WTC11 (cell line): ENCODE measurements at regions not wholly inside any gene's neighbourhood (a gene's known extent, or its start where the extent isn't known, plus 50 kb on each side); places are given as distances from the start of the nearest gene placed in this dataset.

Source experiments
- ATAC-seq: fragments of 200-7000 bp; cut with Tn5 transposase; 2 replicates; pipeline ENCODE4 v1.10.0; 2021; ENCODE audit warnings: mild to moderate bottlenecking, moderate library complexity
- CTCF ChIA-PET: fragments of 300-600 bp; sonication (Branson Sonifier 250); formaldehyde crosslinking; loops from one replicate; lab custom pipeline; 2021; ENCODE audit warnings: antibody characterized with exemption; lab: Charles Lee
- POLR2A ChIA-PET: fragments of 350-600 bp; sonication (Branson Sonifier 250); formaldehyde crosslinking; loops from one replicate; lab custom pipeline; 2021; ENCODE audit warnings: antibody characterized with exemption; lab: Charles Lee
- DNase-seq: peaks from one replicate; pipeline ENCODE4 v3.0.0; 2021; ENCODE audit warnings: low spot score
- H3K27ac Mint-ChIP-seq: 2 replicates; pipeline ENCODE4 v1.8.0; 2021; ENCODE audit warnings: mixed read lengths
- H3K27me3 Mint-ChIP-seq: 2 replicates; pipeline ENCODE4 v1.8.0; 2021; ENCODE audit warnings: low read depth, mild to moderate bottlenecking, moderate library complexity, mixed read lengths
- H3K36me3 Mint-ChIP-seq: 2 replicates; pipeline ENCODE4 v1.8.0; 2021; ENCODE audit warnings: mixed read lengths
- H3K4me1 Mint-ChIP-seq: 2 replicates; pipeline ENCODE4 v1.8.0; 2022; ENCODE audit warnings: mixed read lengths
- H3K4me3 Mint-ChIP-seq: 2 replicates; pipeline ENCODE4 v1.8.0; 2021; ENCODE audit warnings: mild to moderate bottlenecking, moderate library complexity, mixed read lengths
- H3K9me3 Mint-ChIP-seq: 2 replicates; pipeline ENCODE4 v1.8.0; 2021; ENCODE audit warnings: mixed read lengths
- ETV6 ChIP-seq: sonication (generic); formaldehyde crosslinking; IDR thresholded peaks from 2 replicates; pipeline ENCODE4 v1.8.1; 2022; ENCODE audit warnings: mild to moderate bottlenecking, missing genetic modification reagents
- FOXJ3 ChIP-seq: sonication (generic); formaldehyde crosslinking; IDR thresholded peaks from 2 replicates; pipeline ENCODE4 v1.9.0; 2021; ENCODE audit warnings: missing genetic modification reagents, mild to moderate bottlenecking, borderline replicate concordance
- HMGA2 ChIP-seq: fragments of 250-450 bp; sonication (Bioruptor Pico); IDR thresholded peaks from 2 replicates; pipeline ENCODE4 v1.4.0; 2021; ENCODE audit warnings: mild to moderate bottlenecking, moderate library complexity
- IRF2 ChIP-seq: sonication (generic); formaldehyde crosslinking; IDR thresholded peaks from 2 replicates; pipeline ENCODE4 v1.8.0; 2022; ENCODE audit warnings: low read depth, missing genetic modification reagents, borderline replicate concordance
- JUN ChIP-seq: sonication (generic); formaldehyde crosslinking; IDR thresholded peaks from 2 replicates; pipeline ENCODE4 v1.8.0; 2023; ENCODE audit warnings: mild to moderate bottlenecking, missing genetic modification reagents
- MYBL2 ChIP-seq: sonication (generic); formaldehyde crosslinking; IDR thresholded peaks from 2 replicates; pipeline ENCODE4 v1.8.1; 2023; ENCODE audit warnings: mild to moderate bottlenecking, moderate library complexity, missing genetic modification reagents
- NFATC4 ChIP-seq: fragments of 250-450 bp; sonication (Bioruptor Pico); IDR thresholded peaks from 2 replicates; pipeline ENCODE4 v1.9.0; 2021; ENCODE audit warnings: mild to moderate bottlenecking
- SMAD4 ChIP-seq: sonication (generic); formaldehyde crosslinking; IDR thresholded peaks from 2 replicates; pipeline ENCODE4 v1.8.0; 2022; ENCODE audit warnings: mild to moderate bottlenecking, missing genetic modification reagents
- SOX15 ChIP-seq: fragments of 250-450 bp; sonication (Bioruptor Pico); IDR thresholded peaks from 2 replicates; pipeline ENCODE4 v1.9.0; 2021; ENCODE audit warnings: mild to moderate bottlenecking
- TP53 ChIP-seq: sonication (generic); formaldehyde crosslinking; IDR thresholded peaks from 2 replicates; pipeline ENCODE4 v1.8.1; 2023; ENCODE audit warnings: mild to moderate bottlenecking, missing genetic modification reagents
- ZNF121 ChIP-seq: sonication (generic); formaldehyde crosslinking; IDR thresholded peaks from 2 replicates; pipeline ENCODE4 v1.8.0; 2023; ENCODE audit warnings: missing genetic modification reagents
- ZNF138 ChIP-seq: sonication (generic); formaldehyde crosslinking; conservative IDR thresholded peaks from 2 replicates; pipeline ENCODE4 v1.8.1; 2022; ENCODE audit warnings: mild to moderate bottlenecking, moderate library complexity, missing genetic modification reagents
- ZNF232 ChIP-seq: sonication (generic); formaldehyde crosslinking; IDR thresholded peaks from 2 replicates; pipeline ENCODE4 v1.8.0; 2022; ENCODE audit warnings: mild to moderate bottlenecking, missing genetic modification reagents
- ZNF416 ChIP-seq: fragments of 250-450 bp; sonication (Bioruptor Pico); IDR thresholded peaks from 2 replicates; pipeline ENCODE4 v1.9.0; 2021; ENCODE audit warnings: mild to moderate bottlenecking, inconsistent platforms
- TF ChIP-seq, protein P1 (sequence below): sonication (generic); formaldehyde crosslinking; IDR thresholded peaks from 2 replicates; pipeline ENCODE4 v1.8.1; 2023; ENCODE audit warnings: mild to moderate bottlenecking, missing genetic modification reagents
- TF ChIP-seq, protein P2 (sequence below): sonication (generic); formaldehyde crosslinking; IDR thresholded peaks from 2 replicates; pipeline ENCODE4 v1.8.1; 2023; ENCODE audit warnings: mild to moderate bottlenecking, missing genetic modification reagents, moderate library complexity
- TF ChIP-seq, protein P3 (sequence below): sonication (generic); formaldehyde crosslinking; IDR thresholded peaks from 2 replicates; pipeline ENCODE4 v1.8.1; 2023; ENCODE audit warnings: mild to moderate bottlenecking, missing genetic modification reagents
- TF ChIP-seq, protein P4 (sequence below): fragments of 250-450 bp; sonication (Bioruptor Pico); IDR thresholded peaks from 2 replicates; pipeline ENCODE4 v2.1.2; 2022; ENCODE audit warnings: mild to moderate bottlenecking, moderate library complexity
- TF ChIP-seq, protein P5 (sequence below): sonication (generic); formaldehyde crosslinking; IDR thresholded peaks from 2 replicates; pipeline ENCODE4 v1.8.1; 2022; ENCODE audit warnings: mild to moderate bottlenecking, missing genetic modification reagents, moderate library complexity, borderline replicate concordance
- TF ChIP-seq, protein P6 (sequence below): fragments of 250-450 bp; sonication (Bioruptor Pico); IDR thresholded peaks from 2 replicates; pipeline ENCODE4 v1.9.0; 2021; ENCODE audit warnings: mild to moderate bottlenecking
- TF ChIP-seq, protein P7 (sequence below): fragments of 250-450 bp; sonication (Bioruptor Pico); IDR thresholded peaks from 2 replicates; pipeline ENCODE4 v1.9.0; 2021; ENCODE audit warnings: moderate library complexity, mild to moderate bottlenecking, inconsistent platforms, borderline replicate concordance
- TF ChIP-seq, protein P8 (sequence below): sonication (generic); formaldehyde crosslinking; IDR thresholded peaks from 2 replicates; pipeline ENCODE4 v1.8.0; 2022; ENCODE audit warnings: mild to moderate bottlenecking, missing genetic modification reagents

DNA sequence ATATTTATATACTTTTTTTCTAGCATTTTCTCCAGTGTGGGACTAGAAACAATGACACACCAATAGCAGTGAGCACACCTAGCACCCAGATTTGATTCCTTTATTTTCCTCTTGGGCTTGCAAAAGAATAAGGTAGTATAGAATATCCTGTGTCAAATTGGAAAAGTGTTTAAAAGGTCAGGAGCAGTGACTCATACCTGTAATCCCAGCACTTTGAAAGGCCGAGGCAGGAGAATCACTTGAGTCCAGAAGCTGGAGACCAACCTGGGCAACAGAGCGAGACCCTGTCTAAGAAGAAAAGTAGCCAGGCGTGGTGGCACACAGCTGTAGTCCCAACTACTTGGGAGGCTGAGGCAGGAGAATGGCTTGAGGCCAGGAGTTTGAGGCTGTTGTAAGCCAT is 53.8 kb upstream of the SGPP1 start:
- H3K27ac Mint-ChIP-seq: no peak overlapping the region
- DNase-seq (no peak), ATAC-seq (no peak)
- no peaks in the 10 kb centered on the region for H3K4me1 Mint-ChIP-seq
- TF ChIP-seq NFATC4 (CRISPR knock-in tag) (no peak), ETV6 (CRISPR knock-in tag) (no peak), ZNF121 (CRISPR knock-in tag) (0 out of 2 replicates have a peak, but pooled peaks have one; percentile 3)
- ChIA-PET CTCF (interaction anchor here (0.6 kb wide), 1 partner anchor 1621 kb away, joined by 3 read pairs; no protein-coding TSS in a partner anchor), POLR2A (no interaction called here)
- no peaks in the 10 kb centered on the region for H3K9me3 Mint-ChIP-seq
- no peaks in the 10 kb centered on the region for H3K27me3 Mint-ChIP-seq
- H3K36me3 Mint-ChIP-seq: no peaks in the 10 kb centered on the region
- no peak overlapping the region for H3K4me3 Mint-ChIP-seq

DNA sequence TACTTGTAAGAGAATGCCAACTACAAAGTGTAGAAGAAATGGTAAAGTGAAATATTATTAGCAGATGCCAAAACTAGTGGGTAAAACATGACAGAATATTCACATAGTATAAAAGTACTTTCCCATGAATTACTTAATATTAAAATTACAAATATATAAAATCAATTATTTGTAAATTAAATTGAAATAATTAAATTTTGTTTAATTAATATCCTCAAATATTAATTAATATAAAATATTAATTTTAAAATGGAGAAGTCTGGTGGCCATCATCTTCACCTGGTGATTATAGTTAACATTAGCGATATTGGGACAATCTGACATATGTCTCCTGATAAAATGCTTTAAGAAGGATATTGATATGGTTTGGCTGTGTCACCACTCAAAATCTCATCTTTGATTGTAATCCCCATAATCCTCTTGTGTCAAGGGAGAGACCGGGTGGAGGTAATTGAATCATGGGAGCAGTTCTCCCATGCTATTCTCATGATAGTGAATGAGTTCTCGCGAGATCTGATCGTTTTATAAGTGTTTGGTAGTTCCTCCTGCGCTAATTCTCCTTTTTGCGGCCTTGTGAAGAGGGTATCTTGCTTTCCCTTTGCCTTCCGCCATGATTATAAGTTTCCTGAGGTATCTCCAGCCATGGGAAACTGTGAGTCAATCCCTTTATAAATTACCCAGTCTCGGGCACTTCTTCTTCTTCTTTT is 55.0 kb upstream of the SGPP1 start:
- H3K9me3 Mint-ChIP-seq: no peaks in the 10 kb centered on the region
- H3K4me3 Mint-ChIP-seq: no peak overlapping the region
- ChIA-PET POLR2A (no interaction called here), CTCF (no interaction called here)
- no peaks in the 10 kb centered on the region for H3K27me3 Mint-ChIP-seq
- H3K27ac Mint-ChIP-seq: no peak overlapping the region
- ATAC-seq (no peak), DNase-seq (no peak)
- no peaks in the 10 kb centered on the region for H3K36me3 Mint-ChIP-seq
- H3K4me1 Mint-ChIP-seq: no peaks in the 10 kb centered on the region
- no peak for TF ChIP-seq NFATC4 (CRISPR knock-in tag)
- TF ChIP-seq, protein P1, sequence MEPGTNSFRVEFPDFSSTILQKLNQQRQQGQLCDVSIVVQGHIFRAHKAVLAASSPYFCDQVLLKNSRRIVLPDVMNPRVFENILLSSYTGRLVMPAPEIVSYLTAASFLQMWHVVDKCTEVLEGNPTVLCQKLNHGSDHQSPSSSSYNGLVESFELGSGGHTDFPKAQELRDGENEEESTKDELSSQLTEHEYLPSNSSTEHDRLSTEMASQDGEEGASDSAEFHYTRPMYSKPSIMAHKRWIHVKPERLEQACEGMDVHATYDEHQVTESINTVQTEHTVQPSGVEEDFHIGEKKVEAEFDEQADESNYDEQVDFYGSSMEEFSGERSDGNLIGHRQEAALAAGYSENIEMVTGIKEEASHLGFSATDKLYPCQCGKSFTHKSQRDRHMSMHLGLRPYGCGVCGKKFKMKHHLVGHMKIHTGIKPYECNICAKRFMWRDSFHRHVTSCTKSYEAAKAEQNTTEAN (CRISPR knock-in tag): no peak
- TF ChIP-seq, protein P2, sequence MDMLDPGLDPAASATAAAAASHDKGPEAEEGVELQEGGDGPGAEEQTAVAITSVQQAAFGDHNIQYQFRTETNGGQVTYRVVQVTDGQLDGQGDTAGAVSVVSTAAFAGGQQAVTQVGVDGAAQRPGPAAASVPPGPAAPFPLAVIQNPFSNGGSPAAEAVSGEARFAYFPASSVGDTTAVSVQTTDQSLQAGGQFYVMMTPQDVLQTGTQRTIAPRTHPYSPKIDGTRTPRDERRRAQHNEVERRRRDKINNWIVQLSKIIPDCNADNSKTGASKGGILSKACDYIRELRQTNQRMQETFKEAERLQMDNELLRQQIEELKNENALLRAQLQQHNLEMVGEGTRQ (CRISPR knock-in tag): no peak
- TF ChIP-seq IRF2 (CRISPR knock-in tag): no peak
- no peak for TF ChIP-seq MYBL2 (CRISPR knock-in tag)
- TF ChIP-seq ZNF138: no peak
- peak; percentile 100 for TF ChIP-seq HMGA2 (CRISPR knock-in tag)

DNA sequence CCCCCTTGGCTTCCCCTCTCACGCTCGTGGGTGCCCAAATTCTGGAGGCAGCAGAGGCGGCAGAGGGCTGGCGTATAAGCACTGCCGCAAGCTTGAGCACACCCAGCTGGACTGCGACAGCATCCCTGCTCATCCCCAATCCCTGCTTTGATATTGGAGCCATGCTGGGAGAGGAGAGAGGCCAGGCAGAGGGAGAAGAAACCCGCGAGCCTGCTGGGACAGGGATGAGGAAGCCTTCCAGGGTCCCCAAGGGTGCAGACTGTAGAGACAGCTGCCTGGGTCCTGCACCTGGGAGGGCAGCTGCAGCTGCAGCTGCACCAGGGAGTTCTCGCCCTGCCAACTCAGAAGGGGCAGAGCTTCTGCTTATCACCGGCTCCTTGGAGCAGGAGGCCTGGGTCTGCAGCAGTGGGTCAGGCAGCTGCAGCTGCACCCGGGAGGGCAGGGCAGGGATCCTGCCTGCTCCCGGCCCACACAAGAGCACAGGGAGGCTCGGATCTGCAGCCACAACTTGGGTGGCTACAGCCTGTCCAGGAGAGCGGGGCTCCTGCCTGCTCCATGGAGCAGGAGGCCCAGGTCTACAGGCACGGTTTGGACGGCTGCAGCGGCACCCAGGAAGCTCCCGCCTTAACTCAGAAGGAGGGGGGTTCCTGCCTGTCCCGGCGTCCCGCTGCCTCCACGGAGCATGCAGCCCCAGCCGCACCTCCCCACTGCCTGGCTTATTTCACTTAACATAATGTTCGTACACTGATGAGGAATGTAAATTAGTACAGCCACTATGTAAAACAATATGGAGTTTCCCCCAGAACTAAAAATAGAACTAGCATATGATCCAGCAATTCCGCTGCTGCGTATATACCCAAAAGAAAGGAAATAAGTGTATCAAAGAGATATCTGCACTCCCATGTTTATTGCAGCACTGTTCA is 60.4 kb upstream of the SGPP1 start:
- Mint-ChIP-seq H3K27ac (no peak overlapping the region), H3K27me3 (no peaks in the 10 kb centered on the region), H3K36me3 (no peaks in the 10 kb centered on the region), H3K4me3 (no peak overlapping the region), H3K9me3 (no peaks in the 10 kb centered on the region), H3K4me1 (no peaks in the 10 kb centered on the region)
- ChIA-PET POLR2A (no interaction called here), CTCF (interaction anchor here (0.6 to 0.9 kb wide), 2 partner anchors 18 to 245 kb away, joined by 3 to 4 read pairs; partner anchors contain the start of gene PPP2R5E)
- ATAC-seq: no peak; the same call in 1 of the 2 replicates
- no peak for DNase-seq
- TF ChIP-seq, protein P3, sequence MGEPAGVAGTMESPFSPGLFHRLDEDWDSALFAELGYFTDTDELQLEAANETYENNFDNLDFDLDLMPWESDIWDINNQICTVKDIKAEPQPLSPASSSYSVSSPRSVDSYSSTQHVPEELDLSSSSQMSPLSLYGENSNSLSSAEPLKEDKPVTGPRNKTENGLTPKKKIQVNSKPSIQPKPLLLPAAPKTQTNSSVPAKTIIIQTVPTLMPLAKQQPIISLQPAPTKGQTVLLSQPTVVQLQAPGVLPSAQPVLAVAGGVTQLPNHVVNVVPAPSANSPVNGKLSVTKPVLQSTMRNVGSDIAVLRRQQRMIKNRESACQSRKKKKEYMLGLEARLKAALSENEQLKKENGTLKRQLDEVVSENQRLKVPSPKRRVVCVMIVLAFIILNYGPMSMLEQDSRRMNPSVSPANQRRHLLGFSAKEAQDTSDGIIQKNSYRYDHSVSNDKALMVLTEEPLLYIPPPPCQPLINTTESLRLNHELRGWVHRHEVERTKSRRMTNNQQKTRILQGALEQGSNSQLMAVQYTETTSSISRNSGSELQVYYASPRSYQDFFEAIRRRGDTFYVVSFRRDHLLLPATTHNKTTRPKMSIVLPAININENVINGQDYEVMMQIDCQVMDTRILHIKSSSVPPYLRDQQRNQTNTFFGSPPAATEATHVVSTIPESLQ: no peak
- TF ChIP-seq, protein P4, sequence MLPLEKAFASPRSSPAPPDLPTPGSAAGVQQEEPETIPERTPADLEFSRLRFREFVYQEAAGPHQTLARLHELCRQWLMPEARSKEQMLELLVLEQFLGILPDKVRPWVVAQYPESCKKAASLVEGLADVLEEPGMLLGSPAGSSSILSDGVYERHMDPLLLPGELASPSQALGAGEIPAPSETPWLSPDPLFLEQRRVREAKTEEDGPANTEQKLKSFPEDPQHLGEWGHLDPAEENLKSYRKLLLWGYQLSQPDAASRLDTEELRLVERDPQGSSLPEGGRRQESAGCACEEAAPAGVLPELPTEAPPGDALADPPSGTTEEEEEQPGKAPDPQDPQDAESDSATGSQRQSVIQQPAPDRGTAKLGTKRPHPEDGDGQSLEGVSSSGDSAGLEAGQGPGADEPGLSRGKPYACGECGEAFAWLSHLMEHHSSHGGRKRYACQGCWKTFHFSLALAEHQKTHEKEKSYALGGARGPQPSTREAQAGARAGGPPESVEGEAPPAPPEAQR: no peak
- TF ChIP-seq, protein P5, sequence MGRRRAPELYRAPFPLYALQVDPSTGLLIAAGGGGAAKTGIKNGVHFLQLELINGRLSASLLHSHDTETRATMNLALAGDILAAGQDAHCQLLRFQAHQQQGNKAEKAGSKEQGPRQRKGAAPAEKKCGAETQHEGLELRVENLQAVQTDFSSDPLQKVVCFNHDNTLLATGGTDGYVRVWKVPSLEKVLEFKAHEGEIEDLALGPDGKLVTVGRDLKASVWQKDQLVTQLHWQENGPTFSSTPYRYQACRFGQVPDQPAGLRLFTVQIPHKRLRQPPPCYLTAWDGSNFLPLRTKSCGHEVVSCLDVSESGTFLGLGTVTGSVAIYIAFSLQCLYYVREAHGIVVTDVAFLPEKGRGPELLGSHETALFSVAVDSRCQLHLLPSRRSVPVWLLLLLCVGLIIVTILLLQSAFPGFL (CRISPR knock-in tag): no peak
- TF ChIP-seq ZNF232 (CRISPR knock-in tag): no peak
- no peak for TF ChIP-seq TP53 (CRISPR knock-in tag)
- no peak for TF ChIP-seq ZNF416
- no peak for TF ChIP-seq JUN
- no peak for TF ChIP-seq SMAD4
- TF ChIP-seq, protein P6, sequence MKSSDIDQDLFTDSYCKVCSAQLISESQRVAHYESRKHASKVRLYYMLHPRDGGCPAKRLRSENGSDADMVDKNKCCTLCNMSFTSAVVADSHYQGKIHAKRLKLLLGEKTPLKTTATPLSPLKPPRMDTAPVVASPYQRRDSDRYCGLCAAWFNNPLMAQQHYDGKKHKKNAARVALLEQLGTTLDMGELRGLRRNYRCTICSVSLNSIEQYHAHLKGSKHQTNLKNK (CRISPR knock-in tag): no peak
- TF ChIP-seq, protein P7, sequence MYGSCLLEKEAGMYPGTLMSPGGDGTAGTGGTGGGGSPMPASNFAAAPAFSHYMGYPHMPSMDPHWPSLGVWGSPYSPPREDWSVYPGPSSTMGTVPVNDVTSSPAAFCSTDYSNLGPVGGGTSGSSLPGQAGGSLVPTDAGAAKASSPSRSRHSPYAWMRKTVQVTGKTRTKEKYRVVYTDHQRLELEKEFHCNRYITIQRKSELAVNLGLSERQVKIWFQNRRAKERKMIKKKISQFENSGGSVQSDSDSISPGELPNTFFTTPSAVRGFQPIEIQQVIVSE (CRISPR knock-in tag): no peak
- no peak for TF ChIP-seq SOX15 (CRISPR knock-in tag)
- TF ChIP-seq, protein P8, sequence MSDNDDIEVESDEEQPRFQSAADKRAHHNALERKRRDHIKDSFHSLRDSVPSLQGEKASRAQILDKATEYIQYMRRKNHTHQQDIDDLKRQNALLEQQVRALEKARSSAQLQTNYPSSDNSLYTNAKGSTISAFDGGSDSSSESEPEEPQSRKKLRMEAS (CRISPR knock-in tag): no peak
- TF ChIP-seq FOXJ3: no peak
